ENCODE measurements at regions not wholly inside any gene's neighbourhood (a gene's known extent, or its start where the extent isn't known, plus 50 kb on each side); places are given as distances from the start of the nearest gene placed in this dataset.
"Not testable (repeated sequence)": the region's sequence is repeated elsewhere in the genome, so short reads cannot be mapped to it uniquely, and the experiment has no call there.

- no peak for DNase-seq (ENCODE audit: low spot score)
These were observed 120.4 kb downstream of the CCDC34 start for GRCh38 chr11:27242591-27242990.

- DNase-seq (ENCODE audit: low spot score), result no peak
These were observed 121.5 kb downstream of the CCDC34 start for GRCh38 chr11:27241311-27242122.

GRCh38 chr11:27239305-27239942 is 123.6 kb downstream of the CCDC34 start:
- no peak for DNase-seq (ENCODE audit: low spot score)

GRCh38 chr11:27238811-27239210 is 124.2 kb downstream of the CCDC34 start:
- DNase-seq (ENCODE audit: low spot score), result no peak

- no peak for DNase-seq (ENCODE audit: low spot score)
These were observed 125.4 kb downstream of the CCDC34 start for GRCh38 chr11:27237643-27238042.

GRCh38 chr11:27234961-27235360 is 128.1 kb downstream of the CCDC34 start:
- DNase-seq (ENCODE audit: low spot score), result no peak

GRCh38 chr11:27234043-27234668 is 128.9 kb downstream of the CCDC34 start:
- no peak for DNase-seq (ENCODE audit: low spot score)

- DNase-seq (ENCODE audit: low spot score), result no peak
These were observed 129.4 kb downstream of the CCDC34 start for GRCh38 chr11:27233654-27234042.

GRCh38 chr11:27231530-27231929 is 131.5 kb downstream of the CCDC34 start:
- DNase-seq (ENCODE audit: low spot score), result no peak

GRCh38 chr11:27230192-27230572 is 132.8 kb downstream of the CCDC34 start:
- DNase-seq (ENCODE audit: low spot score), result no peak

GRCh38 chr11:27229511-27230191 is 133.4 kb downstream of the CCDC34 start:
- DNase-seq (ENCODE audit: low spot score), result no peak

- no peak for DNase-seq (ENCODE audit: low spot score)
These were observed 134.1 kb downstream of the CCDC34 start for GRCh38 chr11:27228906-27229290.

- DNase-seq (ENCODE audit: low spot score), result no peak
These were observed 134.6 kb downstream of the CCDC34 start for GRCh38 chr11:27228232-27228905.

- DNase-seq (ENCODE audit: low spot score), result no peak
These were observed 135.3 kb downstream of the CCDC34 start for GRCh38 chr11:27227736-27228135.

- DNase-seq (ENCODE audit: low spot score), result not testable (repeated sequence)
These were observed 143.5 kb downstream of the CCDC34 start for GRCh38 chr11:27219487-27220039.

GRCh38 chr11:27218421-27219038 is 144.5 kb downstream of the CCDC34 start:
- DNase-seq (ENCODE audit: low spot score), result no peak

- no peak for DNase-seq (ENCODE audit: low spot score)
These were observed 145.0 kb downstream of the CCDC34 start for GRCh38 chr11:27217948-27218420.

GRCh38 chr11:27217496-27217895 is 145.5 kb downstream of the CCDC34 start:
- DNase-seq (ENCODE audit: low spot score), result no peak

- no peak for DNase-seq (ENCODE audit: low spot score)
These were observed 146.5 kb downstream of the CCDC34 start for GRCh38 chr11:27216270-27217149.

Data from CD4-positive, alpha-beta T cell treated with Interleukin-15 for 4 hours (primary cell).